ENCODE measurements at regions not wholly inside any gene's neighbourhood (a gene's known extent, or its start where the extent isn't known, plus 50 kb on each side); places are given as distances from the start of the nearest gene placed in this dataset.
"Not testable (repeated sequence)": the region's sequence is repeated elsewhere in the genome, so short reads cannot be mapped to it uniquely, and the experiment has no call there.

DNA sequence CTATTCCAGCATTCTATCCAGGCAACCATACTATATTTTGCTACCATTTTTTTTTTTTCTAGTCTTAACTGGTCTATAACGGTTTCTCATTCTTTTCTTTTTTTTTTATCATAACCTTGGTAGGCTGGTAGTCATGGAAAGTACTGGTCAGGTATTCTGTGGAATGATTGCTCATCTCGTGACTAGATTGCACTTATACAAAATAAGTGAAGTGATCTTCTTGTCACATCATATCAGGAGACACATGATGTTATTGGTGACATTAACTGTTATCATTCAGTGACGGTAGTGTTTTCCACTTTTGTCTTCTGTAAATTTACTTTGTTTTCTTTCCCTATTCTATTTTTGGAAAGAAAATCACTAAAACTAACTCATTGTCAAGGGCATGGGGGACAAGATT is 239.3 kb upstream of the SLITRK6 start:
- DNase-seq, result no peak

DNA sequence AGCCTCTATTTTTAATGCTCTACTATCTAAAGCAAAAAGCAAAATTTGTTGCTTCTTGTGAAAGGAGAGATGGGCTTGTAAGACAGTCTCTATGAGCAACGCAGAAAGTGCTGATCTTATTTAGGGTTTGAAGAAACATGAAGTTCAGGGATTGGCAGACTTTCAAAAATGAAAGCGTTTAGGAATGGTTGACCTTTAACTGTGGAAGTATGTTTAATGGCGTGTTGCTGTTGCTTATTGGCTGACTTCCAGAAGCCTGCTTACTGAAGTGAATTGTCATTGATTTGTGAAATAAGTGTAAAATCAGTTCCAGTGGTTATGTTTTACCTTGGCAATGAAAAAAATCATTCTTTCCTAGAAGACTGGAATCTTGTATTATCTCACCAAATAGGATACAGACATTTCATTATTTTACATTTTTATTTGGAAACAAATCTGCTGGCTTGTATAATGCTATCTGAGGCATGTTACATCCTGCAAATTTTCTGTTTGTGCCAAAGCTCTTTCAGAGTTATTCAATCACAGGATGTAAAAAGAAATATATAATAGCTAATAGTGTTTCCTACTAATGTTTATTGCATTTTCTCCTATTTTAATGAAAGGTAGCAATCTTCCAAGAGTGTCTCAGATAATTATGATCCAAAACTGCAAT is 221.3 kb upstream of the SLITRK6 start:
- DNase-seq, result peak; percentile 78

DNA sequence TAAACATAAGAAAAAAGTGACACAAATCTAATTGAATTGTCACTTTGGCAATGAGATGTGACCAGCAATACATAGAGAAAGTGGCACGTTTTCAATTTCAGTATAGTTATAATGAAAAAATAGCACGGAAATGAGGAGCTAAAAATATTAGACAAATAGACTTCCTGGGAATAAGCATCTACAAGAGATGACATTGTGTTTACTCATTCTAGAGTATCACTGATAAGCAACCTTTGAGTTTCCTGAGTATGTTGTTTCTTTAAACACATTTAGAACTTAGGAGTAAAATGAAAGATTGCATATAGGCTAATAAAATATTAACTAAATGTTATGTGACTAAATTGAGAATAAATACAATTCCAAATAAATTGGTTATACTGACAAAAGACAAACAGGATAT is 207.1 kb upstream of the SLITRK6 start:
- no peak for DNase-seq

DNA sequence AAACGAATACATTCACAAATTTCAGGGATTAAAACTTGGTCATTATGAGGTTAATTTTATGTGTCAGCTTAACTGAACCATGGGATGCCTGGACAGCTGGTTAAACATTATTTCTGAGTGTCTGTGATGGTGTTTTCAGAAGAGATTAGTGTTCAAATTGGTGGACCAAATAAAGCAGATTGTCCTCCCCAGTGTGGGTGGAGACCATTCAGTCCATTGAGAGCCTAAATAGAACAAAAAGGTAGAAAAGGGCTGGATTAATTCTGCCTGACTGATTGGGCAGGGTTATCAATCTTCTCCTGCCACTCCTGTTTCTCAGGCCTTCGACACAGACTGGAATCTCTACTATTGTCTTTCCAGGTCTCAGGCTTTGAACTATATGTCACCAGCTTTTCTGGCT is 203.8 kb upstream of the SLITRK6 start:
- peak; percentile 100 for DNase-seq

DNA sequence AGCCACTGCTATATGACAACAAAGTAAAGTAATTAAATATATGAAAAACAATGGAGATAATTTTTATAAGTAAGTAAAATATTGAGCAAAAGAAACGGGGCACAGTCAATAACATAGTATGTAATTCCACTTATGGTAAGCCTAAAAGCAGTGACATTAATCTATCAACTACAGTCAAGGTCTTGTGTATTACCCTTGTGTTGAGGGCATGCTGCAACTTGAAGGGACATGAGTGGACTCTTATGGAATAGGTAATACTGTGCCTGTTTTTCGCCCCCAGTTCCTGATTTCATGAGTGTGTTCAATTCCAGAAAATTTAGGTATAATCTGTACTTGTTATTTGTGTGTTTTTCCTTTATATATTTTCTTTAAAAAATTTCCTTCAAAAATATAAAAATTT is 201.3 kb upstream of the SLITRK6 start:
- DNase-seq, result peak; percentile 73

DNA sequence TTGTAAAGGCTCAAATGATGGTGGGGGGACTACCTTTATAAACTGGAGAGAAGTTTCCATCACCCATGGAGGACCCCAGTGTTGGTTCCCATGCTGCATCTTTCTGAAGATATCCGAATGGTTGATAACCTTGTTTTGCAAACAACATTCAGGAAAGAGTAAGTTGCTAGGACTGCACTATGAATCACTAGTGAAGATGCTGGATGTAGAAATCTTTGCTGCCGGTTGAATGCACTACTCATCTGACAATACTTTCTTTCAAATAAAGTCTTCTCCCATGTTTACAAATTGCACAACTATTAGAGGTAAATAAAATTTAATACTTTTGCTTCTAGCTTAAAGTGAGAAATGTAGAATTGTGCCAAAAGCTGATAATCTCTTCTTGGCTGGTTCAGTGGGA is 198.4 kb upstream of the SLITRK6 start:
- no peak for DNase-seq

DNA sequence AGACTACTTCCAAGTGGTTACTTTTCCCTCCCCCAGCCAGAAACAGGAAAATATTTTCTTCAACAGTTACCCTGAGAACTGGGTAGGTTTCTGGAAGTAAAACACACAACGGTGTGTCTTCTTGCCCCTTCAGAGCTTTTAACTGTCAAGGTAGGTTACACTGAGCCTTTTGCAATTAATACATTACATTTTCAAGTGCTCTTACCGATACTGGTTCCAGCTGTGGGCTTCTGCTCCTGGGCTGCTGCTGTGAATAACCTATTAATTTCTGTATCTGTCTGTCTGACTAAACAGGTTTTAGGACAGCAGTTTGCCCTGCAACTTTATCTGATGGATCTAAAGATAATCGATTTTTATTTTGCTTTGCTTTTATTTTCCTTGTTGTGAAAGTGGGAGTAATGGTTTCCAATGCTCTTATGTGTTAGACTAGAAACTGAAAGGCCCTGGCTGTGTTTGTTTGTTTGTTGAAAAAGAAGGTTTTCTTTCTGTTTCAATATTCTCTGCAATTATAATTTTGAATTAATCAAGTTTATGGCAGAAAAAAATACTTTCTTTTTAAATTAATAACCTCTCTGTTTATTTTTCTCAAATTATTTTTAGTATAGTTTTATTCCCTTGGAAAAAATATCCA is 196.7 kb upstream of the SLITRK6 start:
- DNase-seq, result peak; percentile 91

DNA sequence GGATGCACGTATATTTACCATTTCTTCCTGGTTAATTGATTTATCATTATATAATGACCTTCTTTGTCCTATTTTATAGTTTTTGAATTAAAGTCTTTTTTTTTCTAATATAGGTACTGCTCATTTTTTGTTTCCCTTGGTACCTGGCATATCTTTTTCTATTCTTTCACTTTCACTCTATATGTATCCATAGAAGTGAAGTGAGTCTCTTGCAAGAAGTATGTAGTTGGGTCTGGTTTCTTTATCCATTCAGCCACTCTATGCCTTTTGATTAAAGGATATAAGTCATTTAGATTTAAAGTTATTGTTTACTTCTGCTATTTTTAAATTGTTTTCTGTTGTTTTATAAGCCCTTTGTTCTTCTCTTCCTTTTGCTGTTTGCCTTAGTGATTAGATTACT is 194.3 kb upstream of the SLITRK6 start:
- peak; percentile 66 for DNase-seq

DNA sequence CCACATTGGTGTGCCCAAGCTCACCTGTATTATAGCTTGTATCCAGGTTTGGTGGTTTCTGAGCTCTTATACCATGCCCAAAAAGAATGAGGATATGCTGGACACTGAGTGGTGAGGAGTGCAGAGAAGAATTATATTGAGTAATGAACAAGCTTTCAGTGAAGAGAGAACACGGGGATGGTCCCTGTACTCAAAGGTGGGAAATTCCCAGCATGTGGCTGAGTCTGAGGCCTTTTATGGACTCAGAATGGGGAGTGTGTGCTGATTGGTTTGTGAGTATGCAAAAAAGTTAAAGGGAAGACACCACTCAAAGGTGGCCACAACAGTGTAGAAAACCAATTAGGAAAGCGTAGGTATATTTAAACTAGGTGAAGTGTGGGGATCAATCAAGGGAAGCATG is 191.2 kb upstream of the SLITRK6 start:
- no peak for DNase-seq

DNA sequence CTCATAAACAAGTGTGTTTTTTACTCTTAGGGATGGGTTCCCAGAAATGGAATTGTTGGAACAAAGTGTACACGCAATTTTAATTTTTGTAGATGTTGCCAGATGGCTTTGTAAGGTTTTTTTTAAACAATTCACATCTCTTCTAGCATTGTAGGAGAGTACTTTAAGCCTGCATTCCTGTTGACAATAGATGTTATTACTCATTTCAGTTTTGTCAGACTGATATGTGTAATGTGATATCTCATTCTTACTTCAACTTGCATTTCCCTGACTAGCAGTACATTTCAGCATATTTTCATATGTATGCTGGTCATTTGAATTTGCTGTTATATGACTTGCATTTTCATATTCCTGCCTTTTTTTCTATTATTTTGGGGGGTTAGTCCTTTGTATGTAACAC is 186.6 kb upstream of the SLITRK6 start:
- peak; percentile 56 for DNase-seq

DNA sequence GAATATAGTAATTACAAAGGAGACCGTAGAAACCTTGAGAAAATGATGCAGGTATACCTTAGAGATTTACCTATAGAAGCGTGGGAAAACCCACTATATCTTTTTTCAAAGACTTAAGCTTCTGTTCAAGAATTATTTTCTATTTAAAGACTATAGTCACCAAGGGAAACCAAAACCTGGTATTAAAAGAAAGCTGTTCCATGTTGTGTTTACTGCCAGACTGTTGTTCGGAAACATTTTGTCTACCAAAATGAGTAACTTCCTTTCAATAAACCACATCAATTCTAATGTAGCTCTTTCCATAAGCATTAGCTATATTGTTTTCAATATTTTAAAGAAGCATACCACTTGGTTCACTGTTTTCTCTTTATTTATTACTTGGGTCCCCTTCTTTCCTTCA is 182.9 kb upstream of the SLITRK6 start:
- DNase-seq, result no peak

DNA sequence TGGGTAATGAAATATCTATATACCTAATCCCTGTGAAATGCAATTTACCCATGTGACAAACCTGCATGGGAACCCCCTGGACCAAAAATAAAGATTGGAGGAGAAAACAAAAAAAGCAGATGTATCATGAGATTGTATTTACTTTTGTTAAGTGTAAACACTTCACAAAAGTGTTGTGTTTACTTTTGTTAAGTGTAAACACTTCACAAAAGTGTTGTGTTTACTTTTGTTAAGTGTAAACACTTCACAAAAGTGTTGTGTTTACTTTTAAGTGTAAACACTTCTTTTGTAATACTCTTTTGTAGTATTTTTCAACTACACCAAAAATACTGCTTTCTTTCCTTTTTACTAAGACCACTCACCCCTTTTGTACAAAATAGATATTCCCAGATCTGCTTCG is 181.2 kb upstream of the SLITRK6 start:
- not testable (repeated sequence) for DNase-seq

DNA sequence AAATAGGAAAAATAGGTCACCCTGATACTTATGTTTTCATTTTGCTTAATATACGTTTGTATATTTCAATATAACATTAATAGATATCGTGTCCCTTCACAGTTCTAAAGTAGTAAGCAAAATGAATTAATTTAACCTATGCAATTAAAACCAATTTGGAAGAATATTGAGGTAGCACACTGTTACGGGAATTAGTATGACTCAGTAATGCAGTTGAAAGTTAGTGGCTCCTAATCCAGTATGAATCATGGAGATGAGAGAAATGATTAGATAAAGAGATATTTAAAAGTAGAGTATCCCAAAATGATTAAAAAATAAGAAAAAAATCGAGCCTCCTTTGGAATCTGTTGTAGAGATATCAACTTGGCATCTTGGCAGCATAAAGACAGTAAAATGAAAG is 177.0 kb upstream of the SLITRK6 start:
- DNase-seq, result no peak

DNA sequence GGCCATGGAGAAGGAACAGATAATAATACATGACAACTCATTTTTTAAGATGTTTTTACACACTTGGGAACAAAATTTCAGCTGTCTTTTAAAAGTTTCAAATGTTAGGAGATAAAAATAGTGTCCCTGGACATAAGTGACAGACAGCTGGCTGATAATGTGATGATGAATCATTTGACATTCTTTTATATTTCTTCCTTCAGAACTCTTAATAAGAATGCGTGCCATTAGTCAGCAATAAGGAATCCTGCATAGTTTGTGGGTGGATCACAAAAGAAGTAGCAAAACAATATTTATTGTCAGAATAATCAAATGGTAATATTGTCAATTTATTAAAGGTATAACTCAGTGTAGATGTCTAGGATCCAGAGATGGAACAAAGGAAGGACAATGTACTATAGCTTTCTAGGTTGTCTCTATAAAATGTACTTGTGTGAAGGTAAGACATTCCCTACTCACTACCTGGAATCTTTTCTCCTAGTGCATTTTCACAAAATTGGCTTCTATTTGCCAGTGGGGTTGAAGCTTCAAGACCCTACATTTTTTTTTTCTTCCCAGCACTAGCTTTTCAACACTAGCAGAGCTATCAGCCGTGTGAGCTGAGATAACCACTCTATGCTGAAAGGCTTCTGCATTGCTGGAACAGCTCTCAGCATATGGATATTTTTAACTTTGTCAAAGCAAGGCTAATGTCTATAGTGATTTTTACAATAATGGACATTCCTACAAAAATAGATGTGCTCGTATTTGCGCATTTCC is 175.6 kb upstream of the SLITRK6 start:
- no peak for DNase-seq

DNA sequence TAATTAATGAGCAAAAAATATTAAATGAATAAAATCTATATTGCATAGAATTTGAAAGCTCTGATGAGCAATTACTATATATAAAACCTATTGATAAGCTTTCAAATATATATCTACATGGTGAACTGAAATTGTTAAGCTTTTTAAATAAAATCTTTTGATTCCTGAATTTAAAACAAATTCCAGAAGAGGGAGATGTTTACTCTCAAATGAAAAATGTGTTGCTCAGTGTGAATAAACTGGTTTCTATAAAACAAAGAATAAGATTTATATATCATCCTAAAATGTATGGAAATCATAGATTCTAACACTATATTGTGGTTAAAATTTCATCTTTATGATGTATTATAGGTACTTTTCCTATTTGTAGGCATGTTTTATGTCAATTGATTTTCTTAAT is 171.5 kb upstream of the SLITRK6 start:
- DNase-seq, result no peak

DNA sequence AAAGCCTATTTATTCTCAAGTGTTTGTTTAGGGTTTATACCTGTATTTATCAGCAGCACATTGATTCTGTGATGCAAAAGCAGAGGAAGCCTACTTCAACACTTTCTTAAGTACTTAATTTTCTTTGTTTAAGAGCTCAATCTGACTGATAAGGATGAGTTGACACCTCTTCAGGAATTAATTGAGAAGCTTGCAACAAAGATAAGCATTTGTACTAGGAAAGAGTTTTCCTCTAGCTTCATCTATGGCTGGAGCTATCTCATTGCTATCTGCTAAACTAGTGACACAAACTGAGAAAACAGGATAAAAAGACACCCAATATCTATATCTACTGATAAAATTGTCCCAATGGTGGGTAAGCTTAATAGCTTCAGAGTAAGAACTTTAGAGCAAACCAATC is 170.1 kb upstream of the SLITRK6 start:
- no peak for DNase-seq

DNA sequence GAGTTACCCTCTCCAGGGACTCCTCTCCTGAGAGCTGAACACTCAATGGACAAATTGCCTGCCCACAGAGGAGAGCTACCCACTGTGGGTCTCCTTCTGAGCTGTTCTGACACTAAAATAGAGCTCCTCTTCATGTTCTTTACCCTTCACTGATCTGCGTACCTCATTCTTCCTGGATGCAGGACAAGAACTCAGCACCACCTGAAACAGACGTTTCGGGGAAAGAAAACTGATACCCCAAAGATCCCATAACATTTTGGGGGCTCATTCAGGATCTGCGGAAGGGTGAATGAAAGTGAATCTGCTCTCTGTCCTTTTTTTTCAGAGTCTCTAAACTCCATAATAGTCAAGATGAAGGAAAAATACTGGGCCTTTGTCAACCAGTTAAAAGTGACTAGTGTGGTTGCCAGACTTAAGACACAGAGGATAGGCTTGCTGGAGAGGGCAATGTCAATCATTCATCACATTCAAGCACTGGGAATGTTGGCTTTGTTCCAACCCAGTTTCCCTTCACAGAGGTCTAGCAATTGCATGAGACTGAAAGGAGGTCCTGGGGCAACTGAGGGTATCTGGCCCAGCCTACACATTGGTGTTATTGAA is 136.7 kb upstream of the SLITRK6 start:
- DNase-seq, result no peak

DNA sequence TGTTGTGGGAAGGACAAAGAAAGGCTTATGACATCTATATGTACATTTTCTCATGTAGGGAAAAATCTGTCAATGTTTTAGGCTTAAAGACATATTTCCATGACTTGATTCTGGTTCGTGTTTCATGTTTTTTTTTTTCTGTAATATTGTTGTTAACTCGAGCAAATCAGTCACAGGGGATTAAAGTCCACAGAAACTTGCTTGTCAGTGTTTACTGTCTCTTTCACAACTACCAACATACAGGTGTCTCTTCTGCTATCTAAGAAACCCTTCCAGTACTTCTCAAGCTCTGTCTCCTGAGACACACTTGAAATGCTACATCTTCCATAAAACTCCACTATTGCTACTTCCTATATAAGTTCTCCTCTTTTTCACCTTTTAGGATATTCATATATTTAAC is 130.9 kb upstream of the SLITRK6 start:
- DNase-seq, result no peak

DNA sequence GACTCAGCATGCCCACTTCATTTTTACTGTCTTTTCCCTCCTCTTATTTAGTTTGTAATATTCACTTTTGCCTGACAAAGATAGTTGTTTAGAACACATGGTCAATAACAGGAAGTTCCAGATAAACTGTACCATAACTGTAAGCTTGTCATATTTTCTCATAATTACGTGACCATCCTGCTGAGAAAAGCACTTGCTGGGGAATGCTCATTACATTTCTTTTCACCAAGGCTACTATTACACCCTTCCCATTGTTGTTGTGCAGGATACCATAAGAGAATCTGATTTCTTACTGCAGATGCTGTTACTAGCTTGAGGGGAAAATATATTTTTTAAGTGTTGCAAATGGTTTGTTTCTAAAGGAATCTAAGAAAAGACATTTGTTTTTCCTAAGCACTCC is 111.7 kb upstream of the SLITRK6 start:
- DNase-seq, result no peak

DNA sequence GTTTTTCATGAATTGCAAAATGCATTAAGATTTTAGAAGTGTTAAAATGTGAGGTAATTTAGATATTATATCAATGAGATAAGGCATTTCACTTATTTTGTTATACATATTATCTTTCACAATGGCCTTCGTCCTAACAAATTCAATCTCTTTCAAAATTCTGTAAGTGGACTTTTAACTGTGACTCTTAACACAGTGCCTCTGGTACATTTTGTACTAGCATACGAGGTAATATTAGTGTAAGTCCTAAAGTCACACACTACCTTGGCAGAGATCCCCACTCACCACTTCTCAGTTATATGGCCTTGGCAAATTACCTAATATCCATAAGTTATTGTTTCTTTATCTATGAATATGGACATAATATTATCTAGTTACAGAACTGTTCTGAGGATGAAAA is 101.3 kb upstream of the SLITRK6 start:
- no peak for DNase-seq

DNA sequence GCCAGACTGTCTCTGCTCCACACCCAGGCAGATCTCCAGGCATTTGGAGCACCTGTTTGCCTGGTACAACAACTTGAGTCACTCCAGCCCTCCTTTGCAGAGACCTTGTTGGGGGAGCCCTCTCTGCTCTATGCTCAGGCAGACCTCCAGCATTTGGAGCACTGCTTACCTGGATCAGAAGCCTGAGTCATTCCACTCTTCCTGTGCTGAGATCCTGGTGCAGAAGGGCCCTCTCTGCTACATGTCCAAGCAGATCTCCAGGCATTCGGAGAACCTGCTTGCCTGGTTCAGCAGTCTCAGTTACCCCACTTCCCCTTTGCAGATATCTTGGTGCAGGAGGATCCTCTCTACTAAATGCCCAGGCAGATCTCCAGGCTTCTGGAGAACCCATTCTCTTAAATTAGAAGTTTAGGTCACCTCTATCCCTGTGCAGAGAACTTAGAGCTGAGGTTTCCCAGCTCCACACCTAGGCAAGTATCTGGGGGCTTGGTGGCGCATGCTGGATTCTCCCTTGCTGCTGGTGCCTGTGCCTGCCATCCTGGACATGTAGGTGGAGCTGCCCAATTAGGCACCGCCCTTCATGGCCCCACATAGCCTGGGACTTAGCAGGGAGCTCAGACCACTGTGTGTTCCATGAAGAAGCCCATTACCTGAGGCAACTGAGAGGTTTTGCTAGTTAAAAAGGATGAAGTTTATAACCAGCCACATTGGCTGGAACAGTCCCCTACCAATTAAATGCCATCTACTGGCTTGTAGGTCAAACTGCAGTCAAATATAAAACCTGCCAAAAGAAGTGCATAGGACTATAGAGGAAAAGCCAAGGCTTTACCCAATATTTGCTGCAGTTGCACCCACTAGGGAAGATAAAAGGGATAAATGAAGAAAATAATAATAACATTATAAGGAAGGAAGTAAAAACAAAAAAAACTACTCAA is 97.6 kb upstream of the SLITRK6 start:
- DNase-seq, result no peak

DNA sequence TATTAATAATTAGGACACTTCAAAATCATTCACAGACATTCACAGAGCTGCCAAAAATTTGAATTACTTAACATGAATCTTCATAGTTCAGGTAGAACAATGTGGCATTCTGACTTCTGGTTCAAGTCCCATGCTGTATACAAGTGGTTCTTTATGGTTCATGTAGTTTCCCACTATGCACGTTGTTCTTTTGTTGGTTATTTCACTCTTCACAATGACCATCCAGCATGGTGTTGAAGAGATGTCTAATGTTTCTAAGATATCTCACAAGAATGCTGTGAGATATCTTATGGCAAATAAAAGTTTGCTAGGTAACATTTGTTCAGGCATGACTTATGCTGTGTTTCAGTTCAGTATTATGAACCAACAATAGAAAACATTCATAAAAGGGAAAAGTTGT is 88.2 kb upstream of the SLITRK6 start:
- no peak for DNase-seq

DNA sequence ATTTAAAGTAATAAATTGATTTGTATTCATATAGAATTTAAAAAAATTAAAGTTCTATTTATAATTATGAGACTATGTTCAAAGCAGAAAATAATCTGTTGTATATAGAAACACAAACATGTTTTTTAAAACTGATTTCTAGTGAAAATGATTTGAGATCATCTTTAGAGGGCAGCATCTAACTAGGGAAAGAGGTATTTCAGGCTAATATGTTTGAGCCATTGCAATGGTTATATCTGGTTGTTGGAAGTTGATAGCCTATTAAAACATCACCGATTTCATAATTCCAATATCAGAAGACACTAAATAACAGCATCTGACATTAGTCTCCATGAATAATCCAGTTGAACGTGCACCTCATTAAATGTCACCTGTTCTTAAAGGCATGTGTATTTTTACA is 79.8 kb upstream of the SLITRK6 start:
- DNase-seq, result no peak
